ENCODE measurements at regions not wholly inside any gene's neighbourhood (a gene's known extent, or its start where the extent isn't known, plus 50 kb on each side); places are given as distances from the start of the nearest gene placed in this dataset.

GRCh38 chr6:22892452-22892851, 323.1 kb downstream of the HDGFL1 start:
- no peaks in the 10 kb centered on the region for H3K9me2 ChIP-seq (ENCODE audit: insufficient read depth)
- intact Hi-C loops (cut with micrococcal nuclease), result no loop called here
- TF ChIP-seq POLR2AphosphoS5 (IDR thresholded peaks at IDR 0.05; ENCODE audit: low read depth, low read length) (no peak), SRF (IDR thresholded peaks at IDR 0.05; ENCODE audit: low read depth) (no peak), MAX (IDR thresholded peaks at IDR 0.05) (no peak), ZBTB33 (IDR thresholded peaks at IDR 0.05; ENCODE audit: extremely low read depth, insufficient replicate concordance, low read length) (no peak), RAD21 (IDR thresholded peaks at IDR 0.05; ENCODE audit: low read depth) (no peak), EZH2 (IDR thresholded peaks at IDR 0.05) (no peak), SP1 (IDR thresholded peaks at IDR 0.05; ENCODE audit: low read depth) (no peak), REST (IDR thresholded peaks at IDR 0.05; ENCODE audit: low read depth) (no peak), CEBPB (IDR thresholded peaks at IDR 0.05; ENCODE audit: low read depth) (no peak), JUND (IDR thresholded peaks at IDR 0.05) (no peak), SIN3A (IDR thresholded peaks at IDR 0.05; ENCODE audit: low read depth) (no peak), POLR2A (IDR thresholded peaks at IDR 0.05; ENCODE audit: borderline replicate concordance, extremely low read depth, insufficient read depth, insufficient read length) (no peak)
- H4K20me1 ChIP-seq (ENCODE audit: insufficient read depth), result no peaks in the 10 kb centered on the region
- H3K79me2 ChIP-seq (ENCODE audit: insufficient read depth, low read length), result no peaks in the 10 kb centered on the region
- ChIA-PET POLR2A (no interaction called here), CTCF (no interaction called here), RAD21 (ENCODE audit: low non-redundant PET in 1 of 2, low total read pairs in 2 of 2, uncharacterized antibody in 2 of 2, unreplicated experiment in 2 of 2) (no interaction called here)
- no peak for ATAC-seq
- H2AFZ ChIP-seq (ENCODE audit: low read depth, low read length, poor library complexity, severe bottlenecking), result no peak overlapping the region
- no peaks in the 10 kb centered on the region for H3K27me3 ChIP-seq (ENCODE audit: insufficient read depth, low read length)
- no peaks in the 10 kb centered on the region for H3K36me3 ChIP-seq (ENCODE audit: control insufficient read depth in 1 of 2, insufficient read depth in 2 of 2, low read length in 2 of 2)
- H3K4me2 ChIP-seq (ENCODE audit: low read length), result no peak overlapping the region
- BruUV-seq (replicated peaks), result no TSS peak
- no peak for DNase-seq (ENCODE audit: low read depth, low spot score)
- no peak overlapping the region for H3K4me3 ChIP-seq (replicated peaks in 1 of 2; ENCODE audit: low read depth in 1 of 2, low read length in 2 of 2)
- H3K9ac ChIP-seq (ENCODE audit: low read length), result no peak overlapping the region
- H3K27ac ChIP-seq (ENCODE audit: low read depth, low read length), result no peak overlapping the region
- H3K9me3 ChIP-seq (ENCODE audit: control insufficient read depth in 1 of 2, insufficient read depth in 1 of 2, low read depth in 1 of 2, low read length in 2 of 2), result no peaks in the 10 kb centered on the region
- 0 out of 4 replicates have a peak, but pooled peaks cover 0 to 3% of the 10 kb centered on the region in 2 experiments for H3K4me1 ChIP-seq (ENCODE audit: control insufficient read depth in 1 of 2, insufficient read depth in 2 of 2, low read length in 2 of 2)
